ENCODE measurements at regions not wholly inside any gene's neighbourhood (a gene's known extent, or its start where the extent isn't known, plus 50 kb on each side); places are given as distances from the start of the nearest gene placed in this dataset.

GRCh38 chr5:82753374-82753773 is 323.8 kb downstream of the TMEM167A start:
- no peak overlapping the region for H3K4me3 ChIP-seq (ENCODE audit: low read depth, low read length)
- no peaks in the 10 kb centered on the region for H3K27me3 ChIP-seq (ENCODE audit: insufficient read depth, low read depth, severe bottlenecking)
- H3K27ac ChIP-seq = no peak overlapping the region
- no peak for TF ChIP-seq CTCF (IDR thresholded peaks at IDR 0.05; ENCODE audit: low read depth, low read length)
- no peaks in the 10 kb centered on the region for H3K36me3 ChIP-seq
- H3K9me3 ChIP-seq (ENCODE audit: severe bottlenecking) = no peaks in the 10 kb centered on the region
- no peak for DNase-seq

GRCh38 chr5:82749461-82749820 is 327.8 kb downstream of the TMEM167A start:
- TF ChIP-seq CTCF (IDR thresholded peaks at IDR 0.05; ENCODE audit: low read depth, low read length) = no peak
- H3K9me3 ChIP-seq (ENCODE audit: severe bottlenecking) = no peaks in the 10 kb centered on the region
- no peaks in the 10 kb centered on the region for H3K27me3 ChIP-seq (ENCODE audit: insufficient read depth, low read depth, severe bottlenecking)
- H3K4me3 ChIP-seq (ENCODE audit: low read depth, low read length) = no peak overlapping the region
- no peak for DNase-seq
- H3K36me3 ChIP-seq = no peaks in the 10 kb centered on the region
- no peak overlapping the region for H3K27ac ChIP-seq

GRCh38 chr5:82748688-82749460 is 328.3 kb downstream of the TMEM167A start:
- no peaks in the 10 kb centered on the region for H3K27me3 ChIP-seq (ENCODE audit: insufficient read depth, low read depth, severe bottlenecking)
- H3K36me3 ChIP-seq = no peaks in the 10 kb centered on the region
- no peak for TF ChIP-seq CTCF (IDR thresholded peaks at IDR 0.05; ENCODE audit: low read depth, low read length)
- H3K9me3 ChIP-seq (ENCODE audit: severe bottlenecking) = no peaks in the 10 kb centered on the region
- DNase-seq = no peak
- no peak overlapping the region for H3K4me3 ChIP-seq (ENCODE audit: low read depth, low read length)
- H3K27ac ChIP-seq = no peak overlapping the region

- Histone ChIP-seq H3K27ac (no peak overlapping the region), H3K36me3 (no peaks in the 10 kb centered on the region), H3K27me3 (ENCODE audit: insufficient read depth, low read depth, severe bottlenecking) (no peaks in the 10 kb centered on the region), H3K9me3 (ENCODE audit: severe bottlenecking) (no peaks in the 10 kb centered on the region), H3K4me3 (ENCODE audit: low read depth, low read length) (no peak overlapping the region)
- TF ChIP-seq CTCF (IDR thresholded peaks at IDR 0.05; ENCODE audit: low read depth, low read length) = no peak
- DNase-seq = no peak
These were observed 329.2 kb downstream of the TMEM167A start for GRCh38 chr5:82747986-82748385.

GRCh38 chr5:82745016-82745415 is 332.2 kb downstream of the TMEM167A start:
- Histone ChIP-seq H3K36me3 (no peaks in the 10 kb centered on the region), H3K9me3 (ENCODE audit: severe bottlenecking) (no peaks in the 10 kb centered on the region)
- TF ChIP-seq CTCF (IDR thresholded peaks at IDR 0.05; ENCODE audit: low read depth, low read length) = no peak

More at GRCh38 chr5:82745016-82745415, 332.2 kb downstream of the TMEM167A start:
- no peaks in the 10 kb centered on the region for H3K27me3 ChIP-seq (ENCODE audit: insufficient read depth, low read depth, severe bottlenecking)
- H3K4me3 ChIP-seq (ENCODE audit: low read depth, low read length) = no peak overlapping the region
- H3K27ac ChIP-seq = no peak overlapping the region
- DNase-seq = no peak

Measured in WERI-Rb-1 (cell line).